ENCODE measurements at regions not wholly inside any gene's neighbourhood (a gene's known extent, or its start where the extent isn't known, plus 50 kb on each side); places are given as distances from the start of the nearest gene placed in this dataset.

- Histone ChIP-seq H3K4me1 (no peaks in the 10 kb centered on the region), H3K4me3 (no peak overlapping the region), H3K9me3 (replicated peaks) (peaks cover 7% of the 10 kb centered on the region), H3K36me3 (no peaks in the 10 kb centered on the region), H3K27ac (replicated peaks) (no peak overlapping the region), H3K27me3 (ENCODE audit: low read depth) (peaks cover 46% of the 10 kb centered on the region)
- TF ChIP-seq CTCF (IDR thresholded peaks at IDR 0.05; ENCODE audit: borderline replicate concordance): no peak
- intact Hi-C loops (cut with micrococcal nuclease): no loop called here
- DNase-seq: no peak
Measured at GRCh38 chr16:48820379-48820778, 210.4 kb upstream of the N4BP1 start.

- Histone ChIP-seq H3K4me1 (no peaks in the 10 kb centered on the region), H3K27ac (replicated peaks) (no peak overlapping the region), H3K36me3 (no peaks in the 10 kb centered on the region), H3K4me3 (no peak overlapping the region), H3K27me3 (ENCODE audit: low read depth) (peaks cover 50% of the 10 kb centered on the region), H3K9me3 (replicated peaks) (peaks cover 7% of the 10 kb centered on the region)
- intact Hi-C loops (cut with micrococcal nuclease): no loop called here
- no peak for TF ChIP-seq CTCF (IDR thresholded peaks at IDR 0.05; ENCODE audit: borderline replicate concordance)
- no peak for DNase-seq
Measured at GRCh38 chr16:48818257-48818656, 208.3 kb upstream of the N4BP1 start.

GRCh38 chr16:48817032-48817431 lies 207.1 kb upstream of the N4BP1 start:
- intact Hi-C loops (cut with micrococcal nuclease): no loop called here
- no peaks in the 10 kb centered on the region for H3K36me3 ChIP-seq
- no peak for DNase-seq
- no peaks in the 10 kb centered on the region for H3K4me1 ChIP-seq
- peaks cover 62% of the 10 kb centered on the region for H3K27me3 ChIP-seq (ENCODE audit: low read depth)
- no peak overlapping the region for H3K27ac ChIP-seq (replicated peaks)
- H3K4me3 ChIP-seq: no peak overlapping the region
- H3K9me3 ChIP-seq (replicated peaks): no peaks in the 10 kb centered on the region
- TF ChIP-seq CTCF (IDR thresholded peaks at IDR 0.05; ENCODE audit: borderline replicate concordance): no peak

GRCh38 chr16:48816393-48816792 lies 206.4 kb upstream of the N4BP1 start:
- Histone ChIP-seq H3K9me3 (replicated peaks) (no peaks in the 10 kb centered on the region), H3K36me3 (no peaks in the 10 kb centered on the region), H3K27ac (replicated peaks) (no peak overlapping the region), H3K4me3 (no peak overlapping the region), H3K27me3 (ENCODE audit: low read depth) (peaks cover 69% of the 10 kb centered on the region), H3K4me1 (no peaks in the 10 kb centered on the region)
- TF ChIP-seq CTCF (IDR thresholded peaks at IDR 0.05; ENCODE audit: borderline replicate concordance): no peak
- intact Hi-C loops (cut with micrococcal nuclease): no loop called here
- no peak for DNase-seq

GRCh38 chr16:48814994-48815393 lies 205.0 kb upstream of the N4BP1 start:
- intact Hi-C loops (cut with micrococcal nuclease): no loop called here
- H3K9me3 ChIP-seq (replicated peaks): no peaks in the 10 kb centered on the region
- peaks cover 10% of the 10 kb centered on the region for H3K4me1 ChIP-seq
- H3K27me3 ChIP-seq (ENCODE audit: low read depth): peaks cover 83% of the 10 kb centered on the region
- no peak for TF ChIP-seq CTCF (IDR thresholded peaks at IDR 0.05; ENCODE audit: borderline replicate concordance)
- H3K4me3 ChIP-seq: no peak overlapping the region
- DNase-seq: no peak
- no peaks in the 10 kb centered on the region for H3K36me3 ChIP-seq
- H3K27ac ChIP-seq (replicated peaks): no peak overlapping the region

GRCh38 chr16:48813485-48813884 lies 203.5 kb upstream of the N4BP1 start:
- H3K27me3 ChIP-seq (ENCODE audit: low read depth): peaks cover 95% of the 10 kb centered on the region
- H3K4me3 ChIP-seq: no peak overlapping the region
- intact Hi-C loops (cut with micrococcal nuclease): no loop called here
- H3K9me3 ChIP-seq (replicated peaks): no peaks in the 10 kb centered on the region
- peaks cover 10% of the 10 kb centered on the region for H3K4me1 ChIP-seq
- H3K36me3 ChIP-seq: no peaks in the 10 kb centered on the region
- DNase-seq: no peak
- no peak for TF ChIP-seq CTCF (IDR thresholded peaks at IDR 0.05; ENCODE audit: borderline replicate concordance)
- H3K27ac ChIP-seq (replicated peaks): no peak overlapping the region

All from left ventricle myocardium inferior (tissue), 1 donor.